ENCODE measurements at regions not wholly inside any gene's neighbourhood (a gene's known extent, or its start where the extent isn't known, plus 50 kb on each side); places are given as distances from the start of the nearest gene placed in this dataset.

DNA sequence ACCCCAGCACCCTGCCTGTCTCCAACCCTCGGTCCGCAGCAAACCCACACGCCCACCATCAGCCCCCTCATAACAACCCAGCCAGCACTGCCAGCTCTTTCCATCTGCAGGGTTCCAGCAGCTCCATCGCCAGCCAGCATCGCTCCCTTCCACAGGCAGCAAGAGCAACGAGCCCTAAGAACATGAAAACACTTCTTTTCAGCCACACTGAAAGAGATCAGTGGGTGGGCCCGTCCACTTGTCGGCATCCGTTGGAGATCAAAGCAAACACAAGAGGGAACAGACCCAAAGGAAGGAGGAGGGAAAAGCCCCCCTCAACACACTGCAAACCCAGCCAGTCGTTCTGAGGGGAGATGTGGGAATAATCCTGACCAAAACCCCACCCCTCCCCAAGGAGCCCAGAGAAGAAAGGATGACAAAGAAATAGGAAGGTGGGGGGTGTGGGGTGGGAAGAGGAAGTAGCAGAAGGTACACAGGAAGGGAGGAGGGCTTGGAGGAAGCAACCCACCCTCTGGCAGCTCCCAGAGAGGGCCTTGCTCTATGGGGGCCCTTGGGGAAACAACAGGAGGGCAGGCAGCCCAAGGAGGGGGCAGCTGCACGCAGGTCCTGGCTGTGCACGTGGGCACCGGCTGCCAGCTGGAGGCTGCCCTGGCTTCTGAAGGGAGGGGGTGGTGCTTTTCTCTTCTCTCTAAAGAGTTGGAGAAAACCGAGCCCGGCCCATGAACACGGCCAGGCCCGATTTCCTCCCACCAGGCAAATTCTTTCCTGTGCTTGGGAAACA lies 473.6 kb upstream of the PROK2 start:
- 64% methylated on average over 16 of the region's 17 CpGs for WGBS (ENCODE audit: low lambda C conversion rate, missing lambda C conversion rate)
- Histone ChIP-seq H3K27me3 (no peaks in the 10 kb centered on the region), H3K4me2 (no peak overlapping the region), H3K36me3 (replicated peaks; ENCODE audit: insufficient read depth, low read depth) (no peaks in the 10 kb centered on the region), H3K9me3 (ENCODE audit: low read depth) (no peaks in the 10 kb centered on the region), H3K4me1 (ENCODE audit: insufficient read depth) (peaks cover 28% of the 10 kb centered on the region), H4K20me1 (ENCODE audit: insufficient read depth, poor library complexity, severe bottlenecking) (no peaks in the 10 kb centered on the region), H3K79me2 (no peaks in the 10 kb centered on the region), H3K9me2 (replicated peaks; ENCODE audit: insufficient read depth) (no peaks in the 10 kb centered on the region), H3K4me3 (no peak overlapping the region), H3K27ac (no peak overlapping the region), H2AFZ (no peak overlapping the region)
- DNase-seq (ENCODE audit: low spot score): no peak
- TF ChIP-seq, protein P1, sequence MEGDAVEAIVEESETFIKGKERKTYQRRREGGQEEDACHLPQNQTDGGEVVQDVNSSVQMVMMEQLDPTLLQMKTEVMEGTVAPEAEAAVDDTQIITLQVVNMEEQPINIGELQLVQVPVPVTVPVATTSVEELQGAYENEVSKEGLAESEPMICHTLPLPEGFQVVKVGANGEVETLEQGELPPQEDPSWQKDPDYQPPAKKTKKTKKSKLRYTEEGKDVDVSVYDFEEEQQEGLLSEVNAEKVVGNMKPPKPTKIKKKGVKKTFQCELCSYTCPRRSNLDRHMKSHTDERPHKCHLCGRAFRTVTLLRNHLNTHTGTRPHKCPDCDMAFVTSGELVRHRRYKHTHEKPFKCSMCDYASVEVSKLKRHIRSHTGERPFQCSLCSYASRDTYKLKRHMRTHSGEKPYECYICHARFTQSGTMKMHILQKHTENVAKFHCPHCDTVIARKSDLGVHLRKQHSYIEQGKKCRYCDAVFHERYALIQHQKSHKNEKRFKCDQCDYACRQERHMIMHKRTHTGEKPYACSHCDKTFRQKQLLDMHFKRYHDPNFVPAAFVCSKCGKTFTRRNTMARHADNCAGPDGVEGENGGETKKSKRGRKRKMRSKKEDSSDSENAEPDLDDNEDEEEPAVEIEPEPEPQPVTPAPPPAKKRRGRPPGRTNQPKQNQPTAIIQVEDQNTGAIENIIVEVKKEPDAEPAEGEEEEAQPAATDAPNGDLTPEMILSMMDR (IDR thresholded peaks at IDR 0.05; ENCODE audit: poor library complexity): no peak
- TF ChIP-seq EZH2phosphoT487 (IDR thresholded peaks at IDR 0.05; ENCODE audit: low read depth, severe bottlenecking, unreplicated experiment) (no peak), EZH2 (IDR thresholded peaks at IDR 0.05; ENCODE audit: borderline replicate concordance) (no peak)

DNA sequence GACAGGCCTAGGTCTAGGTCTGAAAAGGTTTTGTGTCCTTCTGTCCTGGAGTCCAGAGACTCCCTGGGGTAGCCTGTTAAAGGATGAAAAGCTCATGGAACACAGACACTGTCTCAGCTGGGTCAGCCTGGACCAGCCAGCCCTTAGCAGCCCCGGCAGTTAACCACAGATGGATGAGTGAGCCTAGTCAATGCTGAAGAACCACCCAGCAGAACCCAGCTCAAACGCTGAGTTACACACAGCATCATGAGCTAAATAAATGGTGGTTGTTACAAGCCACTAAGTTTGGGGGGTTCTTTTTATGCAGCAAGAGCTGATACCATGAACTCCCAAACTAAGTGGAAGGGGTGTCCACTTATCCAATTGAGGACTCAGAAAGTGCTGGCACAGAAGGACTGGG lies 472.8 kb upstream of the PROK2 start:
- TF ChIP-seq EZH2 (IDR thresholded peaks at IDR 0.05; ENCODE audit: borderline replicate concordance) (no peak), EZH2phosphoT487 (IDR thresholded peaks at IDR 0.05; ENCODE audit: low read depth, severe bottlenecking, unreplicated experiment) (no peak)
- TF ChIP-seq, protein P1 (IDR thresholded peaks at IDR 0.05; ENCODE audit: poor library complexity): no peak
- WGBS (ENCODE audit: low lambda C conversion rate, missing lambda C conversion rate): 63% methylated on average over 2 of the region's 2 CpGs
- H4K20me1 ChIP-seq (ENCODE audit: insufficient read depth, poor library complexity, severe bottlenecking): no peaks in the 10 kb centered on the region
- no peaks in the 10 kb centered on the region for H3K36me3 ChIP-seq (replicated peaks; ENCODE audit: insufficient read depth, low read depth)
- H3K79me2 ChIP-seq: no peaks in the 10 kb centered on the region
- no peaks in the 10 kb centered on the region for H3K9me3 ChIP-seq (ENCODE audit: low read depth)
- no peak overlapping the region for H3K27ac ChIP-seq
- H3K4me3 ChIP-seq: no peak overlapping the region
- DNase-seq (ENCODE audit: low spot score): no peak
- peaks cover 28% of the 10 kb centered on the region for H3K4me1 ChIP-seq (ENCODE audit: insufficient read depth)
- H3K4me2 ChIP-seq: no peak overlapping the region
- H3K9me2 ChIP-seq (replicated peaks; ENCODE audit: insufficient read depth): no peaks in the 10 kb centered on the region
- H3K27me3 ChIP-seq: no peaks in the 10 kb centered on the region
- no peak overlapping the region for H2AFZ ChIP-seq

DNA sequence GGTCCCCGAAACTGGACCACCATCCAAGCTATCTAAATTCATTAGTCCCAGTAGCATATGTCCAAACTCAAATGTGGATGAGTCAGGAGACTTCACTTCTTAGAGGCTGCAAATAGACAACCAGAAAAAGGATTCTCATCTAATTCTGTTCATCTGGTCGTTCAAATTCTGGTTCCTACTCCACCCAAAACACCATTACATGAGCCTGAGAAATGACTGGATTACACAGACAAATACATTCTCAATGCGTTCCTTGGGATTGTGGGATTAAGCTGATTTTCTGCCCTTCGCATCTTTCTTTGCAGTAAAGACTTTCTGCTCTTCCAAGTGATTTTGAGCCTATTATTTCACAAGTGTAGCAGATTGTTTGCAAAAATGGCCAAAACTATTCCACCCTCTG lies 472.3 kb upstream of the PROK2 start:
- 76% methylated on average over 4 of the region's 4 CpGs for WGBS (ENCODE audit: low lambda C conversion rate, missing lambda C conversion rate)
- no peak overlapping the region for H3K27ac ChIP-seq

More for the DNA sequence above, 472.3 kb upstream of the PROK2 start:
- H3K27me3 ChIP-seq: no peaks in the 10 kb centered on the region
- H3K9me2 ChIP-seq (replicated peaks; ENCODE audit: insufficient read depth): no peaks in the 10 kb centered on the region
- no peaks in the 10 kb centered on the region for H3K79me2 ChIP-seq
- no peak overlapping the region for H3K4me3 ChIP-seq
- no peak overlapping the region for H3K4me2 ChIP-seq
- TF ChIP-seq EZH2phosphoT487 (IDR thresholded peaks at IDR 0.05; ENCODE audit: low read depth, severe bottlenecking, unreplicated experiment) (no peak), EZH2 (IDR thresholded peaks at IDR 0.05; ENCODE audit: borderline replicate concordance) (no peak)
- TF ChIP-seq, protein P1 (IDR thresholded peaks at IDR 0.05; ENCODE audit: poor library complexity): no peak
- no peak overlapping the region for H2AFZ ChIP-seq
- no peak for DNase-seq (ENCODE audit: low spot score)
- H3K4me1 ChIP-seq (ENCODE audit: insufficient read depth): peaks cover 28% of the 10 kb centered on the region
- no peaks in the 10 kb centered on the region for H3K9me3 ChIP-seq (ENCODE audit: low read depth)
- H3K36me3 ChIP-seq (replicated peaks; ENCODE audit: insufficient read depth, low read depth): no peaks in the 10 kb centered on the region
- no peaks in the 10 kb centered on the region for H4K20me1 ChIP-seq (ENCODE audit: insufficient read depth, poor library complexity, severe bottlenecking)

All from hepatocyte (in vitro differentiated cells).